Omental fat pad (tissue), 3 donors: ENCODE measurements at regions not wholly inside any gene's neighbourhood (a gene's known extent, or its start where the extent isn't known, plus 50 kb on each side); places are given as distances from the start of the nearest gene placed in this dataset.

Experiments used
- ATAC-seq: fragments of 150-250 bp; one replicate; pipeline ENCODE4 v1.9.1; 2016; ENCODE audit warnings: mild to moderate bottlenecking, moderate library complexity; ENCODE audit not compliant: low FRiP score
- DNase-seq: peaks from one replicate; pipeline ENCODE4 v3.0.0-alpha.2; 2019; ENCODE audit warnings: low spot score
- CTCF ChIP-seq, 3 donors: fragments of 450-650 bp; IDR thresholded peaks; one replicate each; pipeline ENCODE4 v1.5.1; 2016 to 2017; ENCODE audit warnings: antibody characterized with exemption in 3 of 3, mild to moderate bottlenecking in 3 of 3, moderate library complexity in 2 of 3

DNA sequence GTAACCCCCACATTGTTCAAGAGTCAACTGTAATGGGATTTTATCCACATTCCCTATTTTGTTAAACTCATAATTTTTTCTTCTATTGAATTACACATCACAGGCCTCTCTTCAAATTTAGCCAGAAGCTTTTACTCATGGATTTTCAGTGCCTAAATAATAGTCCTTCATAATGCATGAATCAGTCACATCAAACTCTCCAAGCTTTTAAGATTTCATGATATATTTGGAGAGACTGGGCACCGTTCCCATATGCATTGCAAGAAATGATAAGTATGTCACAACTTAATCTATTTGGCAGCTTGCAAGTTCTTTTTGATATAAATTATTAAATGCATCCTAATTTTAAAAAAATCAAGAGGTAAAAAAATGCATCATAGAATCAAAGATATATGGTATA, 465.9 kb downstream of the DMAC1 start:
- DNase-seq (no peak), ATAC-seq (no peak)
- TF ChIP-seq CTCF (IDR thresholded peaks at IDR 0.05): no peak

GRCh38 chr9:7332780-7333179, 466.8 kb downstream of the DMAC1 start:
- ATAC-seq (no peak), DNase-seq (no peak)
- TF ChIP-seq CTCF (IDR thresholded peaks at IDR 0.05): no peak

GRCh38 chr9:7328453-7328852, 471.1 kb downstream of the DMAC1 start:
- TF ChIP-seq CTCF (IDR thresholded peaks at IDR 0.05): no peak
- DNase-seq (no peak), ATAC-seq (no peak)

- DNase-seq (no peak), ATAC-seq (no peak)
- TF ChIP-seq CTCF (IDR thresholded peaks at IDR 0.05): no peak
Observed at GRCh38 chr9:7325995-7326394, 473.6 kb downstream of the DMAC1 start.

GRCh38 chr9:7324152-7324598, 475.4 kb downstream of the DMAC1 start:
- TF ChIP-seq CTCF (IDR thresholded peaks at IDR 0.05): no peak
- ATAC-seq (no peak), DNase-seq (no peak)

- DNase-seq (no peak), ATAC-seq (no peak)
- no peak for TF ChIP-seq CTCF (IDR thresholded peaks at IDR 0.05)
Observed at GRCh38 chr9:7320841-7321240, 478.7 kb downstream of the DMAC1 start.

DNA sequence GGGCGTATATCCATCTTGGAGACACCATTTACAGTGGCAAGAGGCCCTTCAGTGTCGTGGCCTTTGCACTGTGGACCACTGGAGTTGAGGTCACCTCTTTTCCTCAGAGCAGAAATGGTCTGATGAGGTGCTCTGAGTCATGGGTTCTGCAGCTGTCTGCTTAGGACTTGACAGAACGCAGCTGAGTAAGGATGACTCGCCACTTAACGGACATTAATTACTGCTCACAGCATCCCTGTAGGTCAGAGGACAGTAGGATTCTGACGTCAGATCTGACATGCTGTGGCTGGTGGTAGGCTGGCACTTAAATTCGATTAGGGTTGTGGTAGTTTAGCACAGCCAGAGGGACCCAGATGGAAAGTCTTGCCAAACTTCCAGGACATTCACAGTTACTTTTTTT, 479.4 kb downstream of the DMAC1 start:
- ATAC-seq: peak; percentile 61
- TF ChIP-seq CTCF (IDR thresholded peaks at IDR 0.05): no peak
- DNase-seq: no peak
